ENCODE measurements at regions not wholly inside any gene's neighbourhood (a gene's known extent, or its start where the extent isn't known, plus 50 kb on each side); places are given as distances from the start of the nearest gene placed in this dataset.

GRCh38 chr16:22719945-22720344, 94.0 kb upstream of the HS3ST2 start:
- TF ChIP-seq CTCF (IDR thresholded peaks at IDR 0.05) (no peak), POLR2A (IDR thresholded peaks at IDR 0.05) (no peak)

Data from esophagus squamous epithelium (tissue), 4 donors.